C4-2B (cell line): ENCODE measurements at regions not wholly inside any gene's neighbourhood (a gene's known extent, or its start where the extent isn't known, plus 50 kb on each side); places are given as distances from the start of the nearest gene placed in this dataset.

Experiments
- CTCF ChIP-seq: fragments of 450-650 bp; conservative IDR thresholded peaks from 2 replicates; pipeline ENCODE4 v1.5.1; 2017; ENCODE audit warnings: mild to moderate bottlenecking
- ZFX ChIP-seq: fragments of 450-650 bp; IDR thresholded peaks from 2 replicates; pipeline ENCODE4 v1.6.1; 2017

GRCh38 chr6:9126878-9127560 lies 691.7 kb upstream of the SLC35B3 start:
- no peak for TF ChIP-seq CTCF
- TF ChIP-seq ZFX, result no peak
